GM18502 (cell line): ENCODE measurements at regions not wholly inside any gene's neighbourhood (a gene's known extent, or its start where the extent isn't known, plus 50 kb on each side); places are given as distances from the start of the nearest gene placed in this dataset.
"Not testable (repeated sequence)": the region's sequence is repeated elsewhere in the genome, so short reads cannot be mapped to it uniquely, and the experiment has no call there.

ENCODE experiments used
- ATAC-seq: cut with Tn5 transposase; IDR thresholded peaks from one replicate; pipeline ENCODE4 v1.9.1; 2021; ENCODE audit warnings: mild to moderate bottlenecking; ENCODE audit not compliant: unreplicated experiment, poor library complexity

- ATAC-seq: not testable (repeated sequence)
These were observed 168.4 kb downstream of the ZNF648 start for GRCh38 chr1:181893150-181893549.

DNA sequence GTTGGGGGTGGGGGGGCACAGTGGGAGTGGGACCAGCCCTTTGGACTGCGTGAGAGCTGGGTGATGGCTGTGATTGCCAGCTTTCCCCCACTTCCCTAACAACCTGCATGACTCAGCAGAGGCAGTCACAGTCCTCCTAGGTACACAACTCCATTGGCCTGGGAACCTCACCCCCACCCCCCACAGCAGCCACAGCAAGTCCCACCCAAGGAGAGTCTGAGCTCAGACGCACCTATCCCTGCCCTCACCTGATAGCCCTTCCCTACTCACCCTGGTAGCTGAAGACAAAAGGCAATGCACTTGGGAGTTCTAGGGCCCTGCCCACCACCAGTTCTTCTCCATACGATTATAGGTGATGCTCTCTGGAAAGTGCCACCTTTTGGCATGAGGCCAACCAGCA lies 188.9 kb downstream of the ZNF648 start:
- ATAC-seq: no peak

- no peak for ATAC-seq
These were observed 197.8 kb downstream of the ZNF648 start for GRCh38 chr1:181863736-181864135.

- no peak for ATAC-seq
These were observed 198.5 kb downstream of the ZNF648 start for GRCh38 chr1:181863006-181863405.

GRCh38 chr1:181858135-181858534 lies 203.4 kb downstream of the ZNF648 start:
- no peak for ATAC-seq
